ENCODE measurements at regions not wholly inside any gene's neighbourhood (a gene's known extent, or its start where the extent isn't known, plus 50 kb on each side); places are given as distances from the start of the nearest gene placed in this dataset.

GRCh38 chr5:171688696-171689495 lies 96.7 kb upstream of the SMIM23 start:
- no peak for TF ChIP-seq CTCF (IDR thresholded peaks at IDR 0.05)
- no peak for TF ChIP-seq POLR2A (IDR thresholded peaks at IDR 0.05)

Measured in right lobe of liver (tissue), 4 donors.